Vagina (tissue), 2 donors: ENCODE measurements at regions not wholly inside any gene's neighbourhood (a gene's known extent, or its start where the extent isn't known, plus 50 kb on each side); places are given as distances from the start of the nearest gene placed in this dataset.

Source experiments
- POLR2AphosphoS5 ChIP-seq, 2 donors: sonication (generic); formaldehyde crosslinking; IDR thresholded peaks; one replicate each; pipeline ENCODE4 v1.9.0; 2017; ENCODE audit warnings: antibody characterized with exemption in 2 of 2, mild to moderate bottlenecking in 2 of 2, low read depth in 1 of 2; ENCODE audit not compliant: insufficient read depth in 1 of 2
- TF ChIP-seq, protein P1 (sequence below), 3 experiments: fragments of 450-650 bp in 2 of 3; fragments of 200-600 bp in 1 of 3; sonication (generic) in 1 of 3; IDR thresholded peaks; one replicate each; pipeline ENCODE4 v1.5.1; 2017 to 2019; ENCODE audit warnings: antibody characterized with exemption in 3 of 3, mild to moderate bottlenecking in 2 of 3, moderate library complexity in 2 of 3

GRCh38 chr3:146335386-146335785 lies 84.5 kb upstream of the PLSCR4 start:
- TF ChIP-seq, protein P1, sequence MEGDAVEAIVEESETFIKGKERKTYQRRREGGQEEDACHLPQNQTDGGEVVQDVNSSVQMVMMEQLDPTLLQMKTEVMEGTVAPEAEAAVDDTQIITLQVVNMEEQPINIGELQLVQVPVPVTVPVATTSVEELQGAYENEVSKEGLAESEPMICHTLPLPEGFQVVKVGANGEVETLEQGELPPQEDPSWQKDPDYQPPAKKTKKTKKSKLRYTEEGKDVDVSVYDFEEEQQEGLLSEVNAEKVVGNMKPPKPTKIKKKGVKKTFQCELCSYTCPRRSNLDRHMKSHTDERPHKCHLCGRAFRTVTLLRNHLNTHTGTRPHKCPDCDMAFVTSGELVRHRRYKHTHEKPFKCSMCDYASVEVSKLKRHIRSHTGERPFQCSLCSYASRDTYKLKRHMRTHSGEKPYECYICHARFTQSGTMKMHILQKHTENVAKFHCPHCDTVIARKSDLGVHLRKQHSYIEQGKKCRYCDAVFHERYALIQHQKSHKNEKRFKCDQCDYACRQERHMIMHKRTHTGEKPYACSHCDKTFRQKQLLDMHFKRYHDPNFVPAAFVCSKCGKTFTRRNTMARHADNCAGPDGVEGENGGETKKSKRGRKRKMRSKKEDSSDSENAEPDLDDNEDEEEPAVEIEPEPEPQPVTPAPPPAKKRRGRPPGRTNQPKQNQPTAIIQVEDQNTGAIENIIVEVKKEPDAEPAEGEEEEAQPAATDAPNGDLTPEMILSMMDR (IDR thresholded peaks at IDR 0.05), result no peak
- no peak for TF ChIP-seq POLR2AphosphoS5 (IDR thresholded peaks at IDR 0.05; ENCODE audit: insufficient read depth in 1 of 2, low read depth in 1 of 2)
